Endothelial cell of umbilical vein (primary cell): ENCODE measurements at regions not wholly inside any gene's neighbourhood (a gene's known extent, or its start where the extent isn't known, plus 50 kb on each side); places are given as distances from the start of the nearest gene placed in this dataset.

Experiments used
- BruUV-seq: library from RNA; stranded (reverse); fragments of 400-500 nt; replicated peaks from 2 replicates; lab custom pipeline; 2021; lab: Mats Ljungman, UMichigan
- CTCF ChIA-PET: fragments of 300-600, 350-600 bp; sonication (Branson Sonifier 250); formaldehyde crosslinking; loops from one replicate; lab custom pipeline; 2021; ENCODE audit warnings: antibody characterized with exemption, inconsistent platforms; lab: Charles Lee
- POLR2A ChIA-PET: fragments of 300-600, 350-600 bp; sonication (Branson Sonifier 250); formaldehyde crosslinking; loops from one replicate; lab custom pipeline; 2021; ENCODE audit warnings: antibody characterized with exemption, inconsistent platforms; lab: Charles Lee
- DNase-seq: peaks from one replicate; pipeline ENCODE4 v3.0.0-alpha.2; 2011; ENCODE audit warnings: low read depth, low spot score
- FAIRE-seq: peaks from 2 replicates; lab custom pipeline; 2011; peaks lifted over from hg19 to GRCh38; lab: Jason Lieb, UNC
- H2AFZ ChIP-seq: 2 replicates; pipeline ENCODE4 v1.6.0; 2012; ENCODE audit warnings: low read depth, low read length, control low read depth, inconsistent platforms
- H3K27ac ChIP-seq: 2 replicates; pipeline ENCODE4 v1.5.1; 2011; ENCODE audit warnings: low read depth, mild to moderate bottlenecking, control low read depth, low read length, moderate library complexity; ENCODE audit not compliant: insufficient read depth
- H3K27me3 ChIP-seq, 2 experiments: 2 replicates each; pipeline versions ENCODE4 v1.6.0 to v1.6.1; 2011; ENCODE audit warnings: low read length in 2 of 2, mixed read lengths in 1 of 2; ENCODE audit not compliant: control insufficient read depth in 2 of 2, insufficient read depth in 2 of 2
- H3K36me3 ChIP-seq, 2 experiments: 2 replicates in 1 of 2; 3 replicates in 1 of 2; pipeline ENCODE4 v1.5.1; 2011; ENCODE audit warnings: low read length in 2 of 2, mild to moderate bottlenecking in 1 of 2, moderate library complexity in 1 of 2; ENCODE audit not compliant: control insufficient read depth in 2 of 2, insufficient read depth in 2 of 2; ENCODE audit errors: extremely low read depth in 1 of 2
- H3K4me1 ChIP-seq: 3 replicates; pipeline ENCODE4 v1.5.1; 2011; ENCODE audit warnings: mild to moderate bottlenecking, low read length; ENCODE audit not compliant: control insufficient read depth, insufficient read depth; ENCODE audit errors: extremely low read depth
- H3K4me2 ChIP-seq: 2 replicates; pipeline ENCODE4 v1.6.1; 2011; ENCODE audit warnings: low read length, control low read depth, mixed read lengths; ENCODE audit not compliant: insufficient read depth
- H3K4me3 ChIP-seq, 3 experiments: fragments of 200-600 bp in 1 of 3; sonication (generic), shearing (Covaris generic) in 1 of 3; replicated peaks in 1 of 3; 2 replicates each; pipeline ENCODE4 v1.5.1; 2011 to 2016; ENCODE audit warnings: control low read depth in 3 of 3, low read length in 3 of 3, mild to moderate bottlenecking in 2 of 3, inconsistent platforms in 1 of 3, low read depth in 1 of 3, moderate library complexity in 1 of 3; ENCODE audit not compliant: insufficient read depth in 1 of 3
- H3K79me2 ChIP-seq: 2 replicates; pipeline ENCODE4 v1.6.0; 2012; ENCODE audit warnings: low read length, inconsistent platforms; ENCODE audit not compliant: control insufficient read depth, insufficient read depth
- H3K9ac ChIP-seq: replicated peaks from 2 replicates; pipeline ENCODE3; 2011; ENCODE audit warnings: low read length, control low read depth; ENCODE audit not compliant: insufficient read depth; ENCODE audit errors: extremely low read depth
- H3K9me1 ChIP-seq: replicated peaks from 3 replicates; pipeline ENCODE4 v1.6.0; 2011; ENCODE audit warnings: mild to moderate bottlenecking, low read length; ENCODE audit not compliant: control insufficient read depth, insufficient read depth; ENCODE audit errors: extremely low read depth
- H3K9me3 ChIP-seq: replicated peaks from 2 replicates; pipeline ENCODE4 v1.5.1; 2012; ENCODE audit warnings: low read length, inconsistent platforms; ENCODE audit not compliant: control insufficient read depth, insufficient read depth
- H4K20me1 ChIP-seq: replicated peaks from 2 replicates; pipeline ENCODE3; 2011; ENCODE audit warnings: mild to moderate bottlenecking, low read length; ENCODE audit not compliant: control insufficient read depth, insufficient read depth; ENCODE audit errors: extremely low read depth
- EZH2 ChIP-seq: IDR thresholded peaks from 2 replicates; pipeline ENCODE4 v1.6.1; 2012; ENCODE audit warnings: borderline replicate concordance, low read depth, mild to moderate bottlenecking, moderate library complexity, low read length, inconsistent platforms; ENCODE audit not compliant: severe bottlenecking
- FOS ChIP-seq: IDR thresholded peaks from 2 replicates; pipeline ENCODE4 v1.6.1; 2011; ENCODE audit warnings: mild to moderate bottlenecking, low read length, moderate library complexity, borderline replicate concordance; ENCODE audit not compliant: insufficient read depth
- GATA2 ChIP-seq: IDR thresholded peaks from 2 replicates; pipeline ENCODE4 v1.7.0; 2011; ENCODE audit warnings: low read depth, mild to moderate bottlenecking, moderate library complexity, mixed read lengths, low read length; ENCODE audit not compliant: insufficient read length, insufficient read depth
- JUN ChIP-seq: IDR thresholded peaks from 2 replicates; pipeline ENCODE4 v1.6.1; 2011; ENCODE audit warnings: borderline replicate concordance, low read depth; ENCODE audit not compliant: insufficient read length, insufficient read depth
- MYC ChIP-seq: IDR thresholded peaks from one replicate; pipeline ENCODE4 v1.6.1; 2011; ENCODE audit warnings: mild to moderate bottlenecking, low read depth, low read length
- POLR2A ChIP-seq: IDR thresholded peaks from 2 replicates; pipeline ENCODE4 v1.6.1; 2012; ENCODE audit warnings: low read depth, mild to moderate bottlenecking, control low read depth, low read length
- POLR2AphosphoS5 ChIP-seq: IDR thresholded peaks from 2 replicates; pipeline ENCODE4 v1.6.1; 2012; ENCODE audit warnings: low read depth, mild to moderate bottlenecking, control low read depth, low read length, moderate library complexity; ENCODE audit not compliant: insufficient read depth
- dilution Hi-C: fragments of 300-500 bp; cut with MboI; formaldehyde crosslinking; loops from one replicate; pipeline ENCODE4 v1.15.0; 2019; ENCODE audit warnings: low sequenced_read_pairs; ENCODE audit not compliant: extremely low pct_ligation_motif_present
- intact Hi-C: fragments of 100-400 bp; cut with micrococcal nuclease; formaldehyde crosslinking; loops from one replicate; pipeline ENCODE4 v1.10.0; 2022
- TF ChIP-seq, protein P1 (sequence below), 2 donors: IDR thresholded peaks; 1 replicate in 1 of 2; 2 replicates in 1 of 2; pipeline ENCODE4 v1.5.1; 2011; ENCODE audit warnings: low read length in 2 of 2, mild to moderate bottlenecking in 2 of 2, moderate library complexity in 2 of 2, control low read depth in 1 of 2, inconsistent platforms in 1 of 2, low read depth in 1 of 2; ENCODE audit not compliant: insufficient read depth in 1 of 2; ENCODE audit errors: extremely low read depth in 1 of 2
- TF ChIP-seq, protein P2 (sequence below): IDR thresholded peaks from 2 replicates; pipeline ENCODE4 v1.6.1; 2011; ENCODE audit not compliant: insufficient read depth, insufficient read length

DNA sequence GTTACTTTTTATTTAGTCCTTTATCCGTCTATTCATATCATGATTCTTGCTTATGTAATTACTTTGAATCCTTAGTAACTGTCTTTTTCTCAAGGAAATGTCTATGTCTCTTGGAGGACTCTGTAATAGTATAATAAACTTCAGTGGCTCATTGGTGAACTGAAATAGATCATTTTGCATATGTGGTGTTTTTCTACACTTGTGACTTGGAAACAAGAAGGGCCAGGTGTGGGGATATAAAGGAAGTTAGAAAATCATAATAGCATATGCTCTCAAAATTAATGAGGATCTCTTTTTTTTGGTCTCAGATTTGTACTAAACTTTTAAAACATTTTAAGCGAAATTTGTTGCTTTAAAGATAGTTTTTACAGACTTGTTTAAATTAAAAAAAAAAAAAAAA lies 453.0 kb upstream of the CDH20 start:
- Histone ChIP-seq H3K9me1 (no peaks in the 10 kb centered on the region), H3K27ac (no peak overlapping the region), H3K4me1 (no peaks in the 10 kb centered on the region), H2AFZ (no peak overlapping the region), H3K9ac (no peak overlapping the region), H3K4me3 (no peak overlapping the region), H3K4me2 (no peak overlapping the region), H4K20me1 (no peaks in the 10 kb centered on the region), H3K9me3 (no peaks in the 10 kb centered on the region), H3K36me3 (no peaks in the 10 kb centered on the region), H3K79me2 (no peaks in the 10 kb centered on the region), H3K27me3 (no peaks in the 10 kb centered on the region)
- ChIA-PET POLR2A (no interaction called here), CTCF (no interaction called here)
- FAIRE-seq (no peak), DNase-seq (no peak)
- BruUV-seq, result no TSS peak
- intact Hi-C loops, result no loop called here
- TF ChIP-seq POLR2A, result no peak
- TF ChIP-seq, protein P1, sequence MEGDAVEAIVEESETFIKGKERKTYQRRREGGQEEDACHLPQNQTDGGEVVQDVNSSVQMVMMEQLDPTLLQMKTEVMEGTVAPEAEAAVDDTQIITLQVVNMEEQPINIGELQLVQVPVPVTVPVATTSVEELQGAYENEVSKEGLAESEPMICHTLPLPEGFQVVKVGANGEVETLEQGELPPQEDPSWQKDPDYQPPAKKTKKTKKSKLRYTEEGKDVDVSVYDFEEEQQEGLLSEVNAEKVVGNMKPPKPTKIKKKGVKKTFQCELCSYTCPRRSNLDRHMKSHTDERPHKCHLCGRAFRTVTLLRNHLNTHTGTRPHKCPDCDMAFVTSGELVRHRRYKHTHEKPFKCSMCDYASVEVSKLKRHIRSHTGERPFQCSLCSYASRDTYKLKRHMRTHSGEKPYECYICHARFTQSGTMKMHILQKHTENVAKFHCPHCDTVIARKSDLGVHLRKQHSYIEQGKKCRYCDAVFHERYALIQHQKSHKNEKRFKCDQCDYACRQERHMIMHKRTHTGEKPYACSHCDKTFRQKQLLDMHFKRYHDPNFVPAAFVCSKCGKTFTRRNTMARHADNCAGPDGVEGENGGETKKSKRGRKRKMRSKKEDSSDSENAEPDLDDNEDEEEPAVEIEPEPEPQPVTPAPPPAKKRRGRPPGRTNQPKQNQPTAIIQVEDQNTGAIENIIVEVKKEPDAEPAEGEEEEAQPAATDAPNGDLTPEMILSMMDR (IDR thresholded peaks at IDR 0.05; ENCODE audit: extremely low read depth in 1 of 2, insufficient read depth in 1 of 2, low read depth in 1 of 2, low read length in 2 of 2), result no peak
- TF ChIP-seq, protein P2, sequence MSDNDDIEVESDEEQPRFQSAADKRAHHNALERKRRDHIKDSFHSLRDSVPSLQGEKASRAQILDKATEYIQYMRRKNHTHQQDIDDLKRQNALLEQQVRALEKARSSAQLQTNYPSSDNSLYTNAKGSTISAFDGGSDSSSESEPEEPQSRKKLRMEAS, result no peak
- no peak for TF ChIP-seq GATA2
- no peak for TF ChIP-seq EZH2
- no peak for TF ChIP-seq MYC
- no peak for TF ChIP-seq FOS
- no peak for TF ChIP-seq POLR2AphosphoS5
- TF ChIP-seq JUN, result no peak
- dilution Hi-C loops, result no loop called here
